Retina (tissue), 1 donor: ENCODE measurements at regions not wholly inside any gene's neighbourhood (a gene's known extent, or its start where the extent isn't known, plus 50 kb on each side); places are given as distances from the start of the nearest gene placed in this dataset.

Experiments
- DNase-seq: peaks from one replicate; pipeline ENCODE4 v3.0.0-alpha.2; 2016

DNA sequence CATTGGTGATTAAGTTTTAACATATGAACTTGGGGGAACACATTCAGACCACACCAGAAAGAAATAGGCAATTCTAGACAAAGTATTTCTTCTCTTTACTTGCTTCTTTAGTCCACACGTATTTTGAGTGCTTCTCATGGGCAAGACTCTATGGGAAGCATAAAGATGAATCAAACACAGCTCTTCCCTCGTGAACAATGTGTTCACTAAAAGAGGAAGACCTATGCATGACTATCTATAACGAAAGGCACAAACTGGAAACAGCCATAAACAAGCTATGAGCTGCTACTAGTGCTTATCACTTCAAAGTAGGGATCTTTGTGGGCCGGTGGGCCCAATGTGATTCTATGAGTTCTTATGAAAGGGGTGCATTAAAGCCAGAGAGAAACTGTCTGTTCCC, 53.0 kb upstream of the PRDX6 start:
- no peak for DNase-seq

GRCh38 chr1:173424782-173425407, 52.2 kb upstream of the PRDX6 start:
- no peak for DNase-seq

- no peak for DNase-seq
Observed at GRCh38 chr1:173426057-173426456, 51.1 kb upstream of the PRDX6 start.

DNA sequence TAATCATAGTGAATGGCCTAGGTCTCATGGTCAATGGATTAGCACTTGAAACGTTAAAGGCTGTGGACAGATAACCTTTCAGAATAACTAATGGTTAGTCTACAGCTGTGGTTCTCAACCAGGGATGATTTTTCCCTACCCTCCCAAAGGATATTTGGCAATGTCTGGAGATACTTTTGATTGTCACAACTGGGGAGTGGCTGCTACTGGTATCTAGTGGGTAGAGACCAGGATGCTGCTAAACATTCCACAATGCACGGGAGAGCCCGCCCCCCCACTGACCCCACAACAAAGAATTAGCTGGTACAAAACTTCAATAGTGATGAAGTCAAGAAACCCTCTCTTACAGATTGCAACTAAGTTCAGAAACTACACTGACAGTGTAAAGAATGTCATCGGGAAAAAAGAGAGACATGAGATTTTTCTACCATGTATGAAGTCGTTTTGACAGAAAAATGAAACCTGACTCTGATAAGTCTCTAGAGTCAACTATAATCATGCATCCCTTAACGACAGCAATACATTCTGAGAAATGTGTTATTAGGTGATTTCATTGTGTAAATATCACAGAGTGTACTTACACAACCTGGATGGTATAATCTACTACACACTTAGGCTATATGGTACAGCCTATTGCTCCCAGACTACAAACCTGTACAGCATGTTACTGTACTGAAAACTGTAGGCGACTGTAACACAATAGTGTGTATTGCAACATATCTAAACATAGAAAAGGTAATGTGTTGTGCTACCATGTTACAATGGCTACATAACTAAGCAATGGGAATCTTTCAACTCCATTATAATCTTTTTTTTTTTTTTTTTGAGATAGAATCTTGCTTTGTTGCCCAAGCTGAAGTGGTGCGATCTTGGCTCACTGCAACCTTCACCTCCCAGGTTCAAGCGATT, 49.7 kb upstream of the PRDX6 start:
- no peak for DNase-seq
